ENCODE measurements at regions not wholly inside any gene's neighbourhood (a gene's known extent, or its start where the extent isn't known, plus 50 kb on each side); places are given as distances from the start of the nearest gene placed in this dataset.

DNA sequence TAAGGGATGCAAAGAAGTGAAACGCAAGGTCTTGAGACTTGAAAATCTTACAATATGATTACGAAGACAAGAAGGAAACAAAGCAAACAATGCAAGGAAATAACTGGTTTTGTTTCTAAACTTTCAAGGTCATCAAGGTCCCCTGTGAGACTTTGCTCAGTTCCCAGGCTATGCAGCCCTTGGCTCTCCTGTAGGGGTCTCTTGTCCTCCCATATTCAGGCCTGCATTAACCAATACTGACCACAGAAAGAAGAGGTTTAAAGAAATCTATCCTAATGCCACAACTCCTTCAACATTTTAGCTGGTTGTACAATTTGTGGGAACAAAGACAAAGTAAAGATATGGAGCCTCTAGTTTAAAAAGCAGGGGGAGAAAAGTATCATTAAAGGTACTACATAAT is 209.2 kb downstream of the LHFPL1 start:
- TF ChIP-seq, protein P1, sequence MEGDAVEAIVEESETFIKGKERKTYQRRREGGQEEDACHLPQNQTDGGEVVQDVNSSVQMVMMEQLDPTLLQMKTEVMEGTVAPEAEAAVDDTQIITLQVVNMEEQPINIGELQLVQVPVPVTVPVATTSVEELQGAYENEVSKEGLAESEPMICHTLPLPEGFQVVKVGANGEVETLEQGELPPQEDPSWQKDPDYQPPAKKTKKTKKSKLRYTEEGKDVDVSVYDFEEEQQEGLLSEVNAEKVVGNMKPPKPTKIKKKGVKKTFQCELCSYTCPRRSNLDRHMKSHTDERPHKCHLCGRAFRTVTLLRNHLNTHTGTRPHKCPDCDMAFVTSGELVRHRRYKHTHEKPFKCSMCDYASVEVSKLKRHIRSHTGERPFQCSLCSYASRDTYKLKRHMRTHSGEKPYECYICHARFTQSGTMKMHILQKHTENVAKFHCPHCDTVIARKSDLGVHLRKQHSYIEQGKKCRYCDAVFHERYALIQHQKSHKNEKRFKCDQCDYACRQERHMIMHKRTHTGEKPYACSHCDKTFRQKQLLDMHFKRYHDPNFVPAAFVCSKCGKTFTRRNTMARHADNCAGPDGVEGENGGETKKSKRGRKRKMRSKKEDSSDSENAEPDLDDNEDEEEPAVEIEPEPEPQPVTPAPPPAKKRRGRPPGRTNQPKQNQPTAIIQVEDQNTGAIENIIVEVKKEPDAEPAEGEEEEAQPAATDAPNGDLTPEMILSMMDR (IDR thresholded peaks at IDR 0.05) = no peak
- no peak for TF ChIP-seq POLR2A (IDR thresholded peaks at IDR 0.05)
